Naive thymus-derived CD8-positive, alpha-beta T cell (primary cell): ENCODE measurements at regions not wholly inside any gene's neighbourhood (a gene's known extent, or its start where the extent isn't known, plus 50 kb on each side); places are given as distances from the start of the nearest gene placed in this dataset.

ENCODE experiments used
- ATAC-seq, 2 donors: fragments of 150-1000 bp; cut with Tn5 transposase in 1 of 2; sonication (Bioruptor Pico), chemical (Tn5 transposase) in 1 of 2; 1 replicate in 1 of 2; 2 replicates in 1 of 2; pipeline ENCODE4 v1.10.0; 2021; ENCODE audit warnings: mild to moderate bottlenecking in 2 of 2, moderate library complexity in 2 of 2
- POLR2A ChIA-PET: fragments of 350-600 bp; sonication (Branson Sonifier 250); formaldehyde crosslinking; loops from one replicate; lab custom pipeline; 2021; ENCODE audit warnings: antibody characterized with exemption; lab: Charles Lee
- DNase-seq, 10 donors: peaks; one replicate each; pipeline versions ENCODE4 v3.0.0 to v3.0.0-alpha.2; 2020 to 2022
- H3K27ac Mint-ChIP-seq, 10 donors: one replicate each; pipeline ENCODE4 v1.8.0; 2020 to 2022; ENCODE audit warnings: mild to moderate bottlenecking in 10 of 10, mixed read lengths in 10 of 10, moderate library complexity in 4 of 10, inconsistent platforms in 1 of 10
- H3K27me3 Mint-ChIP-seq, 5 donors: one replicate each; pipeline ENCODE4 v1.8.0; 2021 to 2022; ENCODE audit warnings: mixed read lengths in 5 of 5
- H3K36me3 Mint-ChIP-seq, 3 donors: one replicate each; pipeline ENCODE4 v1.8.0; 2020 to 2022; ENCODE audit warnings: mixed read lengths in 3 of 3, mild to moderate bottlenecking in 2 of 3, inconsistent platforms in 1 of 3
- H3K4me1 Mint-ChIP-seq, 4 donors: one replicate each; pipeline ENCODE4 v1.8.0; 2021 to 2022; ENCODE audit warnings: mixed read lengths in 4 of 4
- H3K4me3 Mint-ChIP-seq, 10 donors: one replicate each; pipeline ENCODE4 v1.8.0; 2020 to 2022; ENCODE audit warnings: mild to moderate bottlenecking in 10 of 10, mixed read lengths in 10 of 10, moderate library complexity in 6 of 10, inconsistent platforms in 1 of 10
- H3K9me3 Mint-ChIP-seq, 9 donors: one replicate each; pipeline ENCODE4 v1.8.0; 2020 to 2022; ENCODE audit warnings: mixed read lengths in 9 of 9, mild to moderate bottlenecking in 3 of 9, inconsistent platforms in 1 of 9, moderate library complexity in 1 of 9

DNA sequence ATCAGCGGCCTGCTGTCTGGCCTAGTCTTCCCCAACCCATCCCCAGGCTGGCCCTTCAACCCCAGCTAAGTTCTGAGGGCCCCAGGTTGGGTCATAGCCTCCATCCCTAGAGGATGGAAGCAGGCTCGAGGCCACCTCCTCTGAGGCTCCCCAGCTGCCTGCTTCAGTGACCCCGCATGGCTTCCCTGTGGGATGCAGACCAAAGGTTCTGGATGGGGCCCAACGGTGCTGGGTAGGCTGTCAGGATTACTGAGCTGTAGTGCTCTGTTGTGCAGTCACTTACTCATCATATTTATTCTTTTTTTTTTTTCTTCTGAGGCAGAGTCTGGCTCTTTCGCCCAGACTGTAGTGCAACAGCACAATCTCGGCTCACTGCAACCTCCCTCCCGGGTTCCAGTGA is 92.0 kb downstream of the IRF2BPL start:
- no peak overlapping the region for H3K4me3 Mint-ChIP-seq
- peak overlapping the region in 1 of 10 donors; percentile 1 for H3K27ac Mint-ChIP-seq
- DNase-seq = no peak
- H3K36me3 Mint-ChIP-seq = no peaks in the 10 kb centered on the region
- H3K27me3 Mint-ChIP-seq = no peaks in the 10 kb centered on the region
- H3K9me3 Mint-ChIP-seq = no peaks in the 10 kb centered on the region
- peaks cover 12 to 28% (median 18%) of the 10 kb centered on the region in 4 donors for H3K4me1 Mint-ChIP-seq
- ATAC-seq = no peak
- POLR2A ChIA-PET = interaction anchor here (1.0 kb wide), 1 partner anchor 17 kb away, joined by 3 read pairs; no protein-coding TSS in a partner anchor

DNA sequence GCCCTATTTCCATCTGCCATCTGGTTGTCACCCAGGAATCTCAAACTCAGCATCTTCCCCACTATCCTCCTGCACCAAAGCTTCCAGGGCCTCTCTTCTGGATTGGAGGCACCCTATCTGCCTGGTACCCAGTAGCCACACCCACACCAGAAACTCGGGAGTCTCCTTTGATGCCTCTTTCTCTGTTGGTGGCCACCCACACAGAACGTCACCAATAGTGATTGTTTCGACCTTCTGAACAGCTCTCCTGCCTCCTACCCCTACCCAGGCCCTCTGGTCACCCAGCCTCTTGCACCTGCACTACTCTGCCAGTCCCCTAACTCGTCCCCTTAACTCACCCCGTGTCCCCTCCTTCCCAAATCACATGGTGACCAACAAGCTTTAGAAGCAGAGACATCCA is 95.0 kb downstream of the IRF2BPL start:
- POLR2A ChIA-PET = interaction anchor here (0.7 to 2.1 kb wide), 3 partner anchors 13 to 123 kb away, joined by 3 to 5 read pairs (median 3); no protein-coding TSS in a partner anchor
- H3K4me1 Mint-ChIP-seq = peaks cover 29 to 51% (median 44%) of the 10 kb centered on the region in 4 donors
- no peaks in the 10 kb centered on the region for H3K36me3 Mint-ChIP-seq
- no peaks in the 10 kb centered on the region for H3K9me3 Mint-ChIP-seq
- no peak for ATAC-seq
- H3K4me3 Mint-ChIP-seq = no peak overlapping the region
- no peak for DNase-seq
- H3K27ac Mint-ChIP-seq = peak overlapping the region in 3 of 10 donors; percentile 16 to 90 (median 40)
- H3K27me3 Mint-ChIP-seq = no peaks in the 10 kb centered on the region

GRCh38 chr14:76931631-76932402 is 96.7 kb downstream of the IRF2BPL start:
- DNase-seq = no peak
- peaks cover 37 to 63% (median 58%) of the 10 kb centered on the region in 4 donors for H3K4me1 Mint-ChIP-seq
- peak overlapping the region; percentile 9 to 90 (median 80) for H3K27ac Mint-ChIP-seq
- H3K27me3 Mint-ChIP-seq = no peaks in the 10 kb centered on the region
- no peaks in the 10 kb centered on the region for H3K36me3 Mint-ChIP-seq
- H3K9me3 Mint-ChIP-seq = no peaks in the 10 kb centered on the region
- no peak for ATAC-seq
- H3K4me3 Mint-ChIP-seq = peak overlapping the region in 6 of 10 donors; percentile 14 to 80 (median 54)
- POLR2A ChIA-PET = interaction anchor here (0.5 to 2.1 kb wide), 3 partner anchors 15 to 27 kb away, joined by 3 to 8 read pairs (median 5); no protein-coding TSS in a partner anchor

- H3K4me3 Mint-ChIP-seq = peak overlapping the region in 9 of 10 donors; percentile 33 to 88 (median 72)
- H3K27ac Mint-ChIP-seq = peak overlapping the region in 9 of 10 donors; percentile 49 to 97 (median 74)
- no peaks in the 10 kb centered on the region for H3K27me3 Mint-ChIP-seq
- peaks cover 43 to 74% (median 70%) of the 10 kb centered on the region in 4 donors for H3K4me1 Mint-ChIP-seq
- DNase-seq (peak in 3 of 10 donors; percentile 18 to 41 (median 31)), ATAC-seq (peak; percentile 15 to 22)
- POLR2A ChIA-PET = interaction anchor here (1.0 to 2.8 kb wide), 10 partner anchors 10 to 116 kb away, joined by 3 to 23 read pairs (median 8); partner anchors contain the start of gene IRF2BPL
- no peaks in the 10 kb centered on the region for H3K36me3 Mint-ChIP-seq
- H3K9me3 Mint-ChIP-seq = no peaks in the 10 kb centered on the region
These were observed 98.0 kb downstream of the IRF2BPL start for GRCh38 chr14:76930549-76930948.

- POLR2A ChIA-PET = interaction anchor here (0.6 to 2.8 kb wide), 12 partner anchors 10 to 131 kb away, joined by 3 to 23 read pairs (median 6); partner anchors contain the start of gene IRF2BPL
- Mint-ChIP-seq H3K9me3 (no peaks in the 10 kb centered on the region), H3K36me3 (no peaks in the 10 kb centered on the region), H3K4me3 (peak overlapping the region; percentile 61 to 88 (median 72)), H3K4me1 (peaks cover 44 to 80% (median 76%) of the 10 kb centered on the region in 4 donors), H3K27me3 (no peaks in the 10 kb centered on the region), H3K27ac (peak overlapping the region; percentile 6 to 97 (median 74))
- DNase-seq = peak in 9 of 10 donors; percentile 34 to 81 (median 74)
- peak; percentile 76 to 80 for ATAC-seq
These were observed 98.6 kb downstream of the IRF2BPL start for GRCh38 chr14:76929927-76930326.

DNA sequence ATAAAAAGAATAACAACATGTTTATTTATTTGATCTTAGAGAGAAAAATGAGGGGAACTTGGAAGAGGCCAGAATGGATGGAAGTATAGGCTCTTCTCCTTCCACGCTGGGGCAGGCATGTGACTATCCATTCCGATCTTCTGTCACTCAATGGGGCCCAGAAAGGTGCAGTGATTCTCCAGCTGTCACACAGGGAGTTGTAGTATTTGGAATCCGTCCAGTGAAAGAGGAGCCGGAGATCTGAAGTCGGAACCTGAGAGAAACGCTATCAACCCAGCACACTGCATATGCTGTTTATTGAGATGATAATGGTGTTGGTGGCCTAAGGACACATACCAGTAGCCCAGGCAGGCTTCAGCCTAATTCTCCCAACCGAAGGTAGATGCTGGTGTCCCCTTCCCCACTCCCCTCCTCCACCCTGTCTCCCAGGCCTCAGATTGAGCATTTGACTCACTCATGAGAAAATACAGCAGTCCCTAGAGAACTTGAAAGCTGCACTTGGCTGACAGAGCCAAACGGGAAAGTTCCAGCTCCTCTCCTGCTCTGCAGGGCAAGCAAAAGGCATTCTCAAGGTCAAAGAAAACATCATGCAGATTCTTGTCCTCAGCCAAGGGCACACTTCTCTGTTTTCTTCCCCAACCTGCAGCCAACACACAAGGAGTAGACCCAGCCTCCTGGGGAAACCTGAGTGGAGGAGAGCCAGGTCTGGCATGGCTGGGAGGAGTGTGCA is 100.4 kb downstream of the IRF2BPL start:
- peak overlapping the region in 6 of 10 donors; percentile 11 to 62 (median 44) for H3K4me3 Mint-ChIP-seq
- peaks cover 44 to 86% (median 82%) of the 10 kb centered on the region in 4 donors for H3K4me1 Mint-ChIP-seq
- ATAC-seq (no peak), DNase-seq (no peak)
- no peaks in the 10 kb centered on the region for H3K9me3 Mint-ChIP-seq
- H3K27me3 Mint-ChIP-seq = no peaks in the 10 kb centered on the region
- H3K36me3 Mint-ChIP-seq = no peaks in the 10 kb centered on the region
- POLR2A ChIA-PET = interaction anchor here (0.6 to 2.8 kb wide), 4 partner anchors 28 to 112 kb away, joined by 3 to 23 read pairs (median 8); partner anchors contain the start of gene IRF2BPL
- H3K27ac Mint-ChIP-seq = peak overlapping the region in 9 of 10 donors; percentile 6 to 93 (median 44)

DNA sequence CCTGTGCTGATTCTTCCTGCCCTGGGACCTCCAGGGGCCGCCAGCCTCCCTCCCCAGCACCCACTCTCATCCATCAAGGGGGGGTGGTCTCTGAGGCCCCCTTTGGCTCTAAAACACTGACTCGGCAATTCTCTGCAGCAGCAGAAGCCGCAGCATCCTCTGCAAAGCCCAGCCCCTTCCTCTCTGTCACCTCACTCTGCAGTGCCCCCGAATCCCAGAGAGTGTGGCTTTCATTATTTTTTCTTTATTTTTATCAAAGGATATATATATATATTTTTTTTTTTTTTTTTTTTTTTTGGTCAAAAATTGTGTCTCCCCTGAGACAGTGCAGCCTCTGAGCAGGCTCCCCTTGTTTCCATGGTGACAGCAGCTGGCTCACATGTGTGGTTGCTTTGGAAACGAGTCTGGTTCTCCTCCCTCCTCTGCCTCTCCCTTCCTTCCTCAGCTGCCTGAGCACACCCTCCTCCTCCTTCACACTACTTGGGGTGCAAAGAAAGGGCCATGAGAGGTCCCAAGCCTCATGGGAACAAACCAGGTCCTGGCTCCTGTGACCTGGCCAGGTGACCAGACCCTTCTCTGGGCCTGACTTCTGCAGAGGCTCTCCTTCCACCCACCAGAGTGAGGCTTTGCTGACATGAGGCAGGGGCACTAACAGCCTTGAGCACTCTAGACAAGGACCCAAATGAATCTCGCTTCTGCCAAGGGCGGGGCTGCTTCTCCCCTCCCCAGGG is 100.5 kb downstream of the LRRC74A start:
- Mint-ChIP-seq H3K4me1 (peaks cover 36 to 87% (median 80%) of the 10 kb centered on the region in 4 donors), H3K27ac (peak overlapping the region; percentile 68 to 96 (median 82)), H3K27me3 (no peaks in the 10 kb centered on the region), H3K36me3 (no peaks in the 10 kb centered on the region), H3K4me3 (peak overlapping the region; percentile 63 to 85 (median 80)), H3K9me3 (no peaks in the 10 kb centered on the region)
- POLR2A ChIA-PET = interaction anchor here (0.6 to 2.3 kb wide), 7 partner anchors 18 to 115 kb away, joined by 3 to 13 read pairs (median 5); no protein-coding TSS in a partner anchor
- ATAC-seq (peak; percentile 60 to 68), DNase-seq (peak; percentile 34 to 84 (median 70))

DNA sequence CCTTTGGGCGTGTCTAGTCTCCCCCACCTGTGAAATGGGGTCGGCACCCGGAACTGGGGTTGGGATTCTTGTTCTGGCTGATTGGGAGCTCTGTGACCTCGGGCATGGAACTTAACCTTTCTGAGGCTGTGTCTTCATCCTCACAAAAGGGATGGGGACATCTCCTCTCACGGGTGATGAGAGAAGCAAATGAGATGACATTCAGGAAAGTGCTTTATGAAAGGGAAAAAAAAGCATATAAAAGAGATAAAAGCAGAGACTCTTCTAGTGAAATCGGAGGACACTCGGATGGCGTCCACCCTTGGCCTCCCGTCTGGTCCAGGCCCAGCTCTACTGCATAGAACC is 98.9 kb downstream of the LRRC74A start:
- Mint-ChIP-seq H3K27me3 (no peaks in the 10 kb centered on the region), H3K9me3 (no peaks in the 10 kb centered on the region), H3K4me3 (peak overlapping the region in 3 of 10 donors; percentile 6 to 78 (median 15)), H3K36me3 (no peaks in the 10 kb centered on the region), H3K4me1 (peaks cover 31 to 86% (median 76%) of the 10 kb centered on the region in 4 donors), H3K27ac (peak overlapping the region in 5 of 10 donors; percentile 3 to 44 (median 37))
- POLR2A ChIA-PET = interaction anchor here (0.7 to 1.1 kb wide), 4 partner anchors 11 to 438 kb away, joined by 3 to 6 read pairs (median 4); no protein-coding TSS in a partner anchor
- ATAC-seq (no peak), DNase-seq (no peak)

DNA sequence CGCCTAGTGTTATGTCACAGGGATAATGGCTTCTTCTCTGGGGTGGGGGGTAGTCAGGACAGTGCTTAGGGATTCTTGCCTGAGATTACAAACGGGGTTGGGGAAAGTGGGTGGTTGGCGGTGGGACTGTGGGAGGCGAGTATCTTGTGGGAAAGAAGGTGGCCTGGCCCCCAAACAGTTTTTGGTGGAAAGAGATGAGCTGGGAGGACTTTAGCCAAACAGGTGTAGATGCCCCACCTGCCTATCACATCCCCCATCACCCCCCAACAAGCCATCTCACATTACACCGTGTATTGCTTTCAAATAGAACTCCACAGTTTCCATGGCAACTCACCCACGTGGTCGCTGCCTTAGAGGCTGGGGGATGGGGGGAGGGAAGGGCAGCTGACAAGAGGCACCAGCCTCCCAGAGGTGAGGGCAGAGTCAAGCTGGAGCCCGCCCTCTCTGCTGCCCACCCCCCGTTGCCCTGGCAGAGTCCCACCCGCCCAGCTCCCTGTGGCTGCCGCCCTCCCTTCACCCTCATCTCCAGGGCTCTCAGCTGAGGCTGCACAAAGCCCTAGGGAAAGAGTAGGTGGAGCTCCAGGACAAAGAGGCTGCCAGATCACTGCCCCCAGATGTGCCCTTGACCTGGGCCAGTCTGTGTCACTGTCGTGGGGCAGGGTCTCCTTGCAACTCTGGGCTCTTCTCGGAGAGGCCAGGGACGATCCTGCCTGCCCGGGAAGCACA is 98.3 kb downstream of the LRRC74A start:
- ATAC-seq (peak; percentile 24 to 27), DNase-seq (peak in 8 of 10 donors; percentile 25 to 78 (median 42))
- Mint-ChIP-seq H3K36me3 (no peaks in the 10 kb centered on the region), H3K27me3 (no peaks in the 10 kb centered on the region), H3K27ac (peak overlapping the region in 7 of 10 donors; percentile 47 to 91 (median 66)), H3K4me1 (peaks cover 27 to 85% (median 76%) of the 10 kb centered on the region in 4 donors), H3K9me3 (no peaks in the 10 kb centered on the region), H3K4me3 (peak overlapping the region in 2 of 10 donors; percentile 58 to 78)
- POLR2A ChIA-PET = interaction anchor here (0.5 to 1.1 kb wide), 4 partner anchors 10 to 438 kb away, joined by 3 to 7 read pairs (median 4); partner anchors contain the start of gene IRF2BPL

- Mint-ChIP-seq H3K36me3 (no peaks in the 10 kb centered on the region), H3K9me3 (no peaks in the 10 kb centered on the region), H3K27ac (peak overlapping the region in 6 of 10 donors; percentile 27 to 77 (median 49)), H3K27me3 (no peaks in the 10 kb centered on the region), H3K4me3 (peak overlapping the region in 1 of 10 donors; percentile 58), H3K4me1 (peaks cover 25 to 80% (median 76%) of the 10 kb centered on the region in 4 donors)
- DNase-seq = no peak
- POLR2A ChIA-PET = interaction anchor here (0.5 to 1.2 kb wide), 3 partner anchors 11 to 114 kb away, joined by 3 to 7 read pairs (median 4); partner anchors contain the start of gene IRF2BPL
- no peak for ATAC-seq
These were observed 97.5 kb downstream of the LRRC74A start for GRCh38 chr14:76923431-76924370.
